ENCODE measurements at regions not wholly inside any gene's neighbourhood (a gene's known extent, or its start where the extent isn't known, plus 50 kb on each side); places are given as distances from the start of the nearest gene placed in this dataset.
"Not testable (repeated sequence)": the region's sequence is repeated elsewhere in the genome, so short reads cannot be mapped to it uniquely, and the experiment has no call there.

- no peak for DNase-seq
Observed at GRCh38 chr1:203999618-204000017, 73.3 kb upstream of the SOX13 start.

GRCh38 chr1:204001166-204001901 lies 71.6 kb upstream of the SOX13 start:
- DNase-seq: no peak

GRCh38 chr1:204002614-204003013 lies 70.3 kb upstream of the SOX13 start:
- DNase-seq: no peak

- no peak for DNase-seq
Observed at GRCh38 chr1:204003536-204003935, 69.4 kb upstream of the SOX13 start.

GRCh38 chr1:204011426-204011825 lies 61.5 kb upstream of the SOX13 start:
- DNase-seq: no peak

- no peak for DNase-seq
Observed at GRCh38 chr1:204013052-204013451, 59.9 kb upstream of the SOX13 start.

GRCh38 chr1:204014336-204014735 lies 58.6 kb upstream of the SOX13 start:
- DNase-seq: no peak

GRCh38 chr1:204014961-204015360 lies 58.0 kb upstream of the SOX13 start:
- not testable (repeated sequence) for DNase-seq

GRCh38 chr1:204017032-204017431 lies 55.9 kb upstream of the SOX13 start:
- no peak for DNase-seq

- DNase-seq: no peak
Observed at GRCh38 chr1:204018460-204018859, 54.5 kb upstream of the SOX13 start.

Data from NCI-H146 (cell line).